Prostate gland (tissue), 2 donors: ENCODE measurements at regions not wholly inside any gene's neighbourhood (a gene's known extent, or its start where the extent isn't known, plus 50 kb on each side); places are given as distances from the start of the nearest gene placed in this dataset.

Source experiments
- POLR2A ChIP-seq: fragments of 450-650 bp; IDR thresholded peaks from one replicate; pipeline ENCODE4 v1.6.1; 2016; ENCODE audit warnings: antibody characterized with exemption, mild to moderate bottlenecking
- TF ChIP-seq, protein P1 (sequence below), 4 experiments: fragments of 200-600 bp in 2 of 4; fragments of 450-650 bp in 2 of 4; sonication (generic) in 2 of 4; IDR thresholded peaks; 1 replicate in 3 of 4; 2 replicates in 1 of 4; pipeline ENCODE4 v1.5.1; 2016 to 2019; ENCODE audit warnings: antibody characterized with exemption in 4 of 4, mild to moderate bottlenecking in 2 of 4, moderate library complexity in 2 of 4

GRCh38 chr3:177551431-177551836 is 354.2 kb upstream of the TBL1XR1 start:
- TF ChIP-seq, protein P1, sequence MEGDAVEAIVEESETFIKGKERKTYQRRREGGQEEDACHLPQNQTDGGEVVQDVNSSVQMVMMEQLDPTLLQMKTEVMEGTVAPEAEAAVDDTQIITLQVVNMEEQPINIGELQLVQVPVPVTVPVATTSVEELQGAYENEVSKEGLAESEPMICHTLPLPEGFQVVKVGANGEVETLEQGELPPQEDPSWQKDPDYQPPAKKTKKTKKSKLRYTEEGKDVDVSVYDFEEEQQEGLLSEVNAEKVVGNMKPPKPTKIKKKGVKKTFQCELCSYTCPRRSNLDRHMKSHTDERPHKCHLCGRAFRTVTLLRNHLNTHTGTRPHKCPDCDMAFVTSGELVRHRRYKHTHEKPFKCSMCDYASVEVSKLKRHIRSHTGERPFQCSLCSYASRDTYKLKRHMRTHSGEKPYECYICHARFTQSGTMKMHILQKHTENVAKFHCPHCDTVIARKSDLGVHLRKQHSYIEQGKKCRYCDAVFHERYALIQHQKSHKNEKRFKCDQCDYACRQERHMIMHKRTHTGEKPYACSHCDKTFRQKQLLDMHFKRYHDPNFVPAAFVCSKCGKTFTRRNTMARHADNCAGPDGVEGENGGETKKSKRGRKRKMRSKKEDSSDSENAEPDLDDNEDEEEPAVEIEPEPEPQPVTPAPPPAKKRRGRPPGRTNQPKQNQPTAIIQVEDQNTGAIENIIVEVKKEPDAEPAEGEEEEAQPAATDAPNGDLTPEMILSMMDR (IDR thresholded peaks at IDR 0.05) = no peak
- TF ChIP-seq POLR2A = no peak
